B cell (primary cell): ENCODE measurements at regions not wholly inside any gene's neighbourhood (a gene's known extent, or its start where the extent isn't known, plus 50 kb on each side); places are given as distances from the start of the nearest gene placed in this dataset.

ENCODE experiments used
- ATAC-seq: fragments of 200-7000 bp; cut with Tn5 transposase; one replicate; pipeline ENCODE4 v1.10.0; 2021; ENCODE audit warnings: low read depth, mild to moderate bottlenecking, moderate number of reproducible peaks, moderate library complexity
- CTCF ChIA-PET: fragments of 350-600 bp; sonication (Branson Sonifier 250); formaldehyde crosslinking; loops from one replicate; lab custom pipeline; 2021; ENCODE audit warnings: antibody characterized with exemption, inconsistent platforms; lab: Charles Lee
- POLR2A ChIA-PET: fragments of 350-600 bp; sonication (Branson Sonifier 250); formaldehyde crosslinking; loops from one replicate; lab custom pipeline; 2021; ENCODE audit warnings: antibody characterized with exemption; lab: Charles Lee
- DNase-seq: peaks from one replicate; pipeline ENCODE4 v3.0.0; 2013
- H2AFZ ChIP-seq: 2 replicates; pipeline ENCODE4 v1.6.1; 2012; ENCODE audit warnings: mild to moderate bottlenecking, low read depth, low read length; ENCODE audit not compliant: insufficient read depth, poor library complexity, severe bottlenecking
- H3K27ac ChIP-seq, 2 donors: 1 replicate in 1 of 2; 2 replicates in 1 of 2; pipeline ENCODE4 v1.5.1; 2012 to 2013; ENCODE audit warnings: low read length in 2 of 2, mild to moderate bottlenecking in 2 of 2, moderate library complexity in 1 of 2
- H3K27me3 ChIP-seq, 4 experiments: fragments of 200-600 bp in 1 of 4; sonication (generic) in 1 of 4; replicated peaks in 1 of 4; 1 replicate in 2 of 4; 2 replicates in 2 of 4; pipeline versions ENCODE4 v1.6.1 to v1.7.0; 2013 to 2016; ENCODE audit warnings: low read length in 3 of 4, mild to moderate bottlenecking in 2 of 4, mixed read lengths in 1 of 4, moderate library complexity in 1 of 4; ENCODE audit not compliant: insufficient read depth in 4 of 4, control insufficient read depth in 3 of 4; ENCODE audit errors: control extremely low read depth in 1 of 4
- H3K36me3 ChIP-seq, 2 experiments: replicated peaks in 1 of 2; 1 replicate in 1 of 2; 2 replicates in 1 of 2; pipeline versions ENCODE4 v1.6.1 to v1.7.1; 2013; ENCODE audit warnings: low read length in 1 of 2; ENCODE audit not compliant: insufficient read depth in 2 of 2, control insufficient read depth in 1 of 2; ENCODE audit errors: control extremely low read depth in 1 of 2, extremely low read depth in 1 of 2
- H3K4me1 ChIP-seq, 2 donors: fragments of 200-600 bp in 1 of 2; sonication (generic) in 1 of 2; 1 replicate in 1 of 2; 2 replicates in 1 of 2; pipeline versions ENCODE4 v1.5.1 to v1.6.1; 2013 to 2017; ENCODE audit warnings: low read length in 2 of 2; ENCODE audit not compliant: control insufficient read depth in 2 of 2, insufficient read depth in 2 of 2
- H3K4me2 ChIP-seq: replicated peaks from 2 replicates; pipeline ENCODE3; 2012; ENCODE audit warnings: mild to moderate bottlenecking, low read depth, low read length; ENCODE audit not compliant: poor library complexity, severe bottlenecking
- H3K4me3 ChIP-seq, 5 experiments: fragments of 200-600 bp in 1 of 5; sonication (generic) in 1 of 5; 1 replicate in 3 of 5; 2 replicates in 2 of 5; pipeline versions ENCODE4 v1.5.1 to v1.7.0; 2011 to 2016; ENCODE audit warnings: low read length in 4 of 5, mild to moderate bottlenecking in 4 of 5, low read depth in 2 of 5, control low read depth in 1 of 5, moderate library complexity in 1 of 5; ENCODE audit not compliant: insufficient read depth in 1 of 5; ENCODE audit errors: control extremely low read depth in 1 of 5, extremely low read depth in 1 of 5
- H3K79me2 ChIP-seq: fragments of 200-600 bp; sonication (generic); one replicate; pipeline ENCODE4 v1.6.0; 2016; ENCODE audit warnings: low read length; ENCODE audit not compliant: control insufficient read depth, insufficient read depth
- H3K9ac ChIP-seq: fragments of 200-600 bp; sonication (generic); 2 replicates; pipeline ENCODE4 v1.6.1; 2017; ENCODE audit warnings: mild to moderate bottlenecking, low read length, moderate library complexity
- H3K9me3 ChIP-seq, 3 donors: one replicate each; pipeline versions ENCODE4 v1.6.1 to v1.7.1; 2013; ENCODE audit warnings: low read length in 2 of 3; ENCODE audit not compliant: control insufficient read depth in 2 of 3, insufficient read depth in 1 of 3; ENCODE audit errors: control extremely low read depth in 1 of 3
- H4K20me1 ChIP-seq: 2 replicates; pipeline ENCODE4 v1.6.0; 2012; ENCODE audit warnings: mild to moderate bottlenecking, low read length; ENCODE audit not compliant: insufficient read depth, control insufficient read depth, poor library complexity, severe bottlenecking
- H3K27ac Mint-ChIP-seq: one replicate; pipeline ENCODE4 v1.8.0; 2021; ENCODE audit warnings: mixed read lengths
- H3K27me3 Mint-ChIP-seq: one replicate; pipeline ENCODE4 v1.8.0; 2021; ENCODE audit warnings: mixed read lengths
- H3K4me1 Mint-ChIP-seq: one replicate; pipeline ENCODE4 v1.8.0; 2021; ENCODE audit warnings: mixed read lengths
- H3K4me3 Mint-ChIP-seq: one replicate; pipeline ENCODE4 v1.8.0; 2021; ENCODE audit warnings: mixed read lengths
- H3K9me3 Mint-ChIP-seq: one replicate; pipeline ENCODE4 v1.8.0; 2022; ENCODE audit warnings: mixed read lengths; ENCODE audit not compliant: insufficient read depth
- CTCF ChIP-seq: fragments of 200-600 bp; IDR thresholded peaks from one replicate; pipeline ENCODE4 v1.8.0; 2022; ENCODE audit warnings: antibody characterized with exemption, mild to moderate bottlenecking
- EZH2 ChIP-seq: IDR thresholded peaks from 2 replicates; pipeline ENCODE4 v1.6.1; 2012; ENCODE audit warnings: borderline replicate concordance, low read depth, mild to moderate bottlenecking, moderate library complexity, low read length; ENCODE audit not compliant: insufficient read depth, poor library complexity, severe bottlenecking
- WGBS: methylation state at CpG from one replicate; pipeline ENCODE4 v1.1.5; 2013; ENCODE audit warnings: missing lambda C conversion rate; ENCODE audit not compliant: insufficient coverage; 5-methylcytosine and 5-hydroxymethylcytosine counted together
- intact Hi-C: fragments of 100-400 bp; cut with micrococcal nuclease; formaldehyde crosslinking; loops from one replicate; pipeline ENCODE4 v1.10.0; 2022

- WGBS = 60% methylated on average over 1 of the region's 4 CpGs
- Histone ChIP-seq H2AFZ (no peak overlapping the region), H3K9ac (no peak overlapping the region), H3K4me3 (no peak overlapping the region), H3K79me2 (no peaks in the 10 kb centered on the region), H4K20me1 (no peaks in the 10 kb centered on the region), H3K4me1 (no peaks in the 10 kb centered on the region), H3K27me3 (no peaks in the 10 kb centered on the region), H3K27ac (no peak overlapping the region), H3K4me2 (no peak overlapping the region), H3K9me3 (no peaks in the 10 kb centered on the region), H3K36me3 (no peaks in the 10 kb centered on the region)
- intact Hi-C loops = no loop called here
- Mint-ChIP-seq H3K4me3 (no peak overlapping the region), H3K4me1 (no peaks in the 10 kb centered on the region), H3K27me3 (no peaks in the 10 kb centered on the region), H3K9me3 (no peaks in the 10 kb centered on the region), H3K27ac (no peak overlapping the region)
- DNase-seq (no peak), ATAC-seq (no peak)
- TF ChIP-seq CTCF (no peak), EZH2 (no peak)
- CTCF ChIA-PET = no interaction called here
- POLR2A ChIA-PET = no interaction called here
These were observed 79.9 kb upstream of the MYCBP2 start for GRCh38 chr13:77406644-77407440.

GRCh38 chr13:77398825-77399620 lies 72.1 kb upstream of the MYCBP2 start:
- Histone ChIP-seq H3K27ac (no peak overlapping the region), H3K4me1 (no peaks in the 10 kb centered on the region), H3K79me2 (no peaks in the 10 kb centered on the region), H4K20me1 (no peaks in the 10 kb centered on the region), H3K27me3 (no peaks in the 10 kb centered on the region), H3K4me3 (no peak overlapping the region), H3K4me2 (no peak overlapping the region), H2AFZ (no peak overlapping the region), H3K9ac (no peak overlapping the region), H3K36me3 (no peaks in the 10 kb centered on the region), H3K9me3 (no peaks in the 10 kb centered on the region)
- ChIA-PET CTCF (no interaction called here), POLR2A (no interaction called here)
- H3K4me1 Mint-ChIP-seq = no peaks in the 10 kb centered on the region
- no CpG with 5 or more reads among the region's 3 CpGs for WGBS
- no peaks in the 10 kb centered on the region for H3K9me3 Mint-ChIP-seq
- H3K27me3 Mint-ChIP-seq = no peaks in the 10 kb centered on the region
- no peak overlapping the region for H3K27ac Mint-ChIP-seq
- no peak for ATAC-seq
- H3K4me3 Mint-ChIP-seq = no peak overlapping the region
- intact Hi-C loops = no loop called here
- no peak for TF ChIP-seq EZH2
- no peak for TF ChIP-seq CTCF
- no peak for DNase-seq
